ENCODE measurements at regions not wholly inside any gene's neighbourhood (a gene's known extent, or its start where the extent isn't known, plus 50 kb on each side); places are given as distances from the start of the nearest gene placed in this dataset.

- H3K4me1 ChIP-seq (ENCODE audit: control insufficient read depth in 1 of 2, insufficient read depth in 1 of 2, low read depth in 1 of 2, low read length in 1 of 2), result no peaks in the 10 kb centered on the region
- no peak overlapping the region for H3K27ac ChIP-seq
- TF ChIP-seq CTCF (IDR thresholded peaks at IDR 0.05), result no peak
- H3K9me3 ChIP-seq, result no peaks in the 10 kb centered on the region
- no peaks in the 10 kb centered on the region for H3K27me3 ChIP-seq
- no peak overlapping the region for H3K4me3 ChIP-seq (ENCODE audit: low read depth in 1 of 2, low read length in 1 of 2)
- no peaks in the 10 kb centered on the region for H3K36me3 ChIP-seq
Measured at GRCh38 chr7:118449797-118450567, 225.5 kb downstream of the ANKRD7 start.

- no peak for TF ChIP-seq CTCF (IDR thresholded peaks at IDR 0.05)
- Histone ChIP-seq H3K27ac (no peak overlapping the region), H3K4me3 (ENCODE audit: low read depth in 1 of 2, low read length in 1 of 2) (no peak overlapping the region), H3K4me1 (ENCODE audit: control insufficient read depth in 1 of 2, insufficient read depth in 1 of 2, low read depth in 1 of 2, low read length in 1 of 2) (no peaks in the 10 kb centered on the region), H3K27me3 (no peaks in the 10 kb centered on the region), H3K36me3 (no peaks in the 10 kb centered on the region), H3K9me3 (no peaks in the 10 kb centered on the region)
Measured at GRCh38 chr7:118452128-118452527, 227.6 kb downstream of the ANKRD7 start.

- TF ChIP-seq CTCF (IDR thresholded peaks at IDR 0.05), result no peak
- Histone ChIP-seq H3K4me1 (ENCODE audit: control insufficient read depth in 1 of 2, insufficient read depth in 1 of 2, low read depth in 1 of 2, low read length in 1 of 2) (no peaks in the 10 kb centered on the region), H3K27ac (no peak overlapping the region), H3K4me3 (ENCODE audit: low read depth in 1 of 2, low read length in 1 of 2) (no peak overlapping the region), H3K9me3 (no peaks in the 10 kb centered on the region), H3K36me3 (no peaks in the 10 kb centered on the region), H3K27me3 (no peaks in the 10 kb centered on the region)
Measured at GRCh38 chr7:118467381-118467780, 242.9 kb downstream of the ANKRD7 start.

GRCh38 chr7:118472581-118472980, 248.1 kb downstream of the ANKRD7 start:
- Histone ChIP-seq H3K4me3 (ENCODE audit: low read depth in 1 of 2, low read length in 1 of 2) (no peak overlapping the region), H3K27ac (no peak overlapping the region), H3K27me3 (no peaks in the 10 kb centered on the region), H3K36me3 (no peaks in the 10 kb centered on the region), H3K9me3 (no peaks in the 10 kb centered on the region), H3K4me1 (ENCODE audit: control insufficient read depth in 1 of 2, insufficient read depth in 1 of 2, low read depth in 1 of 2, low read length in 1 of 2) (no peaks in the 10 kb centered on the region)
- no peak for TF ChIP-seq CTCF (IDR thresholded peaks at IDR 0.05)

GRCh38 chr7:118473271-118473670, 248.8 kb downstream of the ANKRD7 start:
- Histone ChIP-seq H3K36me3 (no peaks in the 10 kb centered on the region), H3K27me3 (no peaks in the 10 kb centered on the region), H3K27ac (no peak overlapping the region), H3K9me3 (no peaks in the 10 kb centered on the region), H3K4me3 (ENCODE audit: low read depth in 1 of 2, low read length in 1 of 2) (no peak overlapping the region), H3K4me1 (ENCODE audit: control insufficient read depth in 1 of 2, insufficient read depth in 1 of 2, low read depth in 1 of 2, low read length in 1 of 2) (no peaks in the 10 kb centered on the region)
- TF ChIP-seq CTCF (IDR thresholded peaks at IDR 0.05), result no peak

Measured in neutrophil (primary cell).